Heart left ventricle (tissue), 13 donors: ENCODE measurements at regions not wholly inside any gene's neighbourhood (a gene's known extent, or its start where the extent isn't known, plus 50 kb on each side); places are given as distances from the start of the nearest gene placed in this dataset.
"Not testable (repeated sequence)": the region's sequence is repeated elsewhere in the genome, so short reads cannot be mapped to it uniquely, and the experiment has no call there.

Experiments
- POLR2A ChIP-seq, 2 donors: fragments of 450-650 bp; IDR thresholded peaks; one replicate each; pipeline ENCODE4 v1.6.1; 2017; ENCODE audit warnings: antibody characterized with exemption in 2 of 2, mild to moderate bottlenecking in 2 of 2, moderate library complexity in 2 of 2
- TF ChIP-seq, protein P1 (sequence below), 12 donors: fragments of 200-600 bp; sonication (generic) in 4 of 12; IDR thresholded peaks; one replicate each; pipeline versions ENCODE4 v1.5.0 to v1.8.0; 2018 to 2022; ENCODE audit warnings: antibody characterized with exemption in 12 of 12, mild to moderate bottlenecking in 5 of 12
- donor health status: ischemic (EF 13 %, LVEDD 7.1; RV severe dilation, severe dysfunction).
- donor health status: DM: no; HTN: yes; CAD: no.
- donor health status: DM: no; HTN: no; CAD: no.
- donor health status: ischemic (EF 25% LVEDD 6.9; RV normal size, moderate dysfunction).
- donor health status: ischemic (EF 25% LVEDD 5.7; RV mildly dilated, moderate dysfunction).
- donor health status: ischemic (EF 35%, LVEDD 5.7; RV mildly dilated, moderate dysfunction).
- donor health status: nonischemic (EF 11% LVEDD 7.7; RV severe dilation, severe dysfunction).
- donor health status: DM: yes; HTN: yes; CAD: no.
- donor health status: PGD.
- donor health status: ischemic (EF 29% LVEDD 5.4; RV normal size, mild dysfunction).
- donor health status: nonischemic (EF 23%, LVEDD 6.1; RV moderate dilation, normal function).

DNA sequence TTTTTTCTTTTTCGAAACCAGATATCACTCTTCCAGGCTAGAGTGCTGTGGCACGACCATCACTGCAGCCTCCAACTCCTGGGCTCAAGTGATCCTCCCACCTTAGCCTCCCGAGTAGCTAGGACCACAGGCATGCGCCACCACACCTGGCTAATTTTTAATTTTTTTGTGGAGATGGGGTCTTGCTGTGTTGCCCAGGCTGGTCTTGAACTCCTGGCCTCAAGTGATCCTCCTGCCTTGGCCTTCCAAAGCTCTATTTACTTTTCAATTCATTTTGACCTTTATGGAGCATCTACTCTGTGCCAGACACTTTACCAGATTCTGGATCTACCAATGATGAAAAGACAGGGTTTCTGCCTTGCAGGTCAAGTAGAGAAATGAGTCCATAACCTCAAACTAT, 83.3 kb downstream of the NENF start:
- TF ChIP-seq, protein P1, sequence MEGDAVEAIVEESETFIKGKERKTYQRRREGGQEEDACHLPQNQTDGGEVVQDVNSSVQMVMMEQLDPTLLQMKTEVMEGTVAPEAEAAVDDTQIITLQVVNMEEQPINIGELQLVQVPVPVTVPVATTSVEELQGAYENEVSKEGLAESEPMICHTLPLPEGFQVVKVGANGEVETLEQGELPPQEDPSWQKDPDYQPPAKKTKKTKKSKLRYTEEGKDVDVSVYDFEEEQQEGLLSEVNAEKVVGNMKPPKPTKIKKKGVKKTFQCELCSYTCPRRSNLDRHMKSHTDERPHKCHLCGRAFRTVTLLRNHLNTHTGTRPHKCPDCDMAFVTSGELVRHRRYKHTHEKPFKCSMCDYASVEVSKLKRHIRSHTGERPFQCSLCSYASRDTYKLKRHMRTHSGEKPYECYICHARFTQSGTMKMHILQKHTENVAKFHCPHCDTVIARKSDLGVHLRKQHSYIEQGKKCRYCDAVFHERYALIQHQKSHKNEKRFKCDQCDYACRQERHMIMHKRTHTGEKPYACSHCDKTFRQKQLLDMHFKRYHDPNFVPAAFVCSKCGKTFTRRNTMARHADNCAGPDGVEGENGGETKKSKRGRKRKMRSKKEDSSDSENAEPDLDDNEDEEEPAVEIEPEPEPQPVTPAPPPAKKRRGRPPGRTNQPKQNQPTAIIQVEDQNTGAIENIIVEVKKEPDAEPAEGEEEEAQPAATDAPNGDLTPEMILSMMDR (IDR thresholded peaks at IDR 0.05): not testable (repeated sequence)
- not testable (repeated sequence) for TF ChIP-seq POLR2A (IDR thresholded peaks at IDR 0.05)
